WTC11 (cell line): ENCODE measurements at regions not wholly inside any gene's neighbourhood (a gene's known extent, or its start where the extent isn't known, plus 50 kb on each side); places are given as distances from the start of the nearest gene placed in this dataset.

ENCODE experiments used
- ATAC-seq: fragments of 200-7000 bp; cut with Tn5 transposase; 2 replicates; pipeline ENCODE4 v1.10.0; 2021; ENCODE audit warnings: mild to moderate bottlenecking, moderate library complexity
- CTCF ChIA-PET: fragments of 300-600 bp; sonication (Branson Sonifier 250); formaldehyde crosslinking; loops from one replicate; lab custom pipeline; 2021; ENCODE audit warnings: antibody characterized with exemption; lab: Charles Lee
- POLR2A ChIA-PET: fragments of 350-600 bp; sonication (Branson Sonifier 250); formaldehyde crosslinking; loops from one replicate; lab custom pipeline; 2021; ENCODE audit warnings: antibody characterized with exemption; lab: Charles Lee
- DNase-seq: peaks from one replicate; pipeline ENCODE4 v3.0.0; 2021; ENCODE audit warnings: low spot score
- H3K27ac Mint-ChIP-seq: 2 replicates; pipeline ENCODE4 v1.8.0; 2021; ENCODE audit warnings: mixed read lengths
- H3K27me3 Mint-ChIP-seq: 2 replicates; pipeline ENCODE4 v1.8.0; 2021; ENCODE audit warnings: low read depth, mild to moderate bottlenecking, moderate library complexity, mixed read lengths
- H3K36me3 Mint-ChIP-seq: 2 replicates; pipeline ENCODE4 v1.8.0; 2021; ENCODE audit warnings: mixed read lengths
- H3K4me1 Mint-ChIP-seq: 2 replicates; pipeline ENCODE4 v1.8.0; 2022; ENCODE audit warnings: mixed read lengths
- H3K4me3 Mint-ChIP-seq: 2 replicates; pipeline ENCODE4 v1.8.0; 2021; ENCODE audit warnings: mild to moderate bottlenecking, moderate library complexity, mixed read lengths
- H3K9me3 Mint-ChIP-seq: 2 replicates; pipeline ENCODE4 v1.8.0; 2021; ENCODE audit warnings: mixed read lengths
- E2F4 ChIP-seq: sonication (generic); formaldehyde crosslinking; IDR thresholded peaks from 2 replicates; pipeline ENCODE4 v1.8.1; 2022; ENCODE audit warnings: low read depth, mild to moderate bottlenecking, moderate library complexity, missing genetic modification reagents, borderline replicate concordance
- ERG ChIP-seq: fragments of 250-450 bp; sonication (Bioruptor Pico); IDR thresholded peaks from 2 replicates; pipeline ENCODE4 v1.8.0; 2021; ENCODE audit warnings: mild to moderate bottlenecking
- FOXP1 ChIP-seq: sonication (generic); formaldehyde crosslinking; IDR thresholded peaks from 2 replicates; pipeline ENCODE4 v1.8.0; 2022; ENCODE audit warnings: missing genetic modification reagents, mild to moderate bottlenecking, moderate library complexity, borderline replicate concordance
- HMGA2 ChIP-seq: fragments of 250-450 bp; sonication (Bioruptor Pico); IDR thresholded peaks from 2 replicates; pipeline ENCODE4 v1.4.0; 2021; ENCODE audit warnings: mild to moderate bottlenecking, moderate library complexity
- KAT7 ChIP-seq: sonication (generic); formaldehyde crosslinking; IDR thresholded peaks from 2 replicates; pipeline ENCODE4 v1.8.1; 2023; ENCODE audit warnings: missing genetic modification reagents, mild to moderate bottlenecking, borderline replicate concordance
- NR2C2 ChIP-seq: sonication (generic); formaldehyde crosslinking; IDR thresholded peaks from 2 replicates; pipeline ENCODE4 v1.8.0; 2022; ENCODE audit warnings: mild to moderate bottlenecking, missing genetic modification reagents
- SMAD4 ChIP-seq: sonication (generic); formaldehyde crosslinking; IDR thresholded peaks from 2 replicates; pipeline ENCODE4 v1.8.0; 2022; ENCODE audit warnings: mild to moderate bottlenecking, missing genetic modification reagents
- SOX15 ChIP-seq: fragments of 250-450 bp; sonication (Bioruptor Pico); IDR thresholded peaks from 2 replicates; pipeline ENCODE4 v1.9.0; 2021; ENCODE audit warnings: mild to moderate bottlenecking
- TCF7 ChIP-seq: sonication (generic); formaldehyde crosslinking; IDR thresholded peaks from 2 replicates; pipeline ENCODE4 v1.8.0; 2022; ENCODE audit warnings: mild to moderate bottlenecking, low read depth, missing genetic modification reagents, moderate library complexity
- USF1 ChIP-seq: sonication (generic); formaldehyde crosslinking; IDR thresholded peaks from 2 replicates; pipeline ENCODE4 v1.8.0; 2022; ENCODE audit warnings: mild to moderate bottlenecking, missing genetic modification reagents
- ZNF423 ChIP-seq: fragments of 250-450 bp; sonication (Bioruptor Pico); IDR thresholded peaks from 2 replicates; pipeline ENCODE4 v2.1.2; 2022; ENCODE audit warnings: mild to moderate bottlenecking, moderate library complexity
- ZNF532 ChIP-seq: fragments of 250-450 bp; sonication (Bioruptor Pico); IDR thresholded peaks from 2 replicates; pipeline ENCODE4 v1.9.0; 2021; ENCODE audit warnings: mild to moderate bottlenecking, borderline replicate concordance
- ZNF671 ChIP-seq: fragments of 250-450 bp; sonication (Bioruptor Pico); IDR thresholded peaks from 2 replicates; pipeline ENCODE4 v1.8.0; 2021; ENCODE audit warnings: mild to moderate bottlenecking
- TF ChIP-seq, protein P1 (sequence below): fragments of 250-450 bp; sonication (Bioruptor Pico); IDR thresholded peaks from 2 replicates; pipeline ENCODE4 v1.9.0; 2021; ENCODE audit warnings: mild to moderate bottlenecking
- TF ChIP-seq, protein P2 (sequence below): sonication (generic); formaldehyde crosslinking; IDR thresholded peaks from 2 replicates; pipeline ENCODE4 v1.8.1; 2022; ENCODE audit warnings: mild to moderate bottlenecking, moderate library complexity, missing genetic modification reagents
- TF ChIP-seq, protein P3 (sequence below): fragments of 250-450 bp; sonication (Bioruptor Pico); IDR thresholded peaks from 2 replicates; pipeline ENCODE4 v1.9.0; 2021; ENCODE audit warnings: mild to moderate bottlenecking

DNA sequence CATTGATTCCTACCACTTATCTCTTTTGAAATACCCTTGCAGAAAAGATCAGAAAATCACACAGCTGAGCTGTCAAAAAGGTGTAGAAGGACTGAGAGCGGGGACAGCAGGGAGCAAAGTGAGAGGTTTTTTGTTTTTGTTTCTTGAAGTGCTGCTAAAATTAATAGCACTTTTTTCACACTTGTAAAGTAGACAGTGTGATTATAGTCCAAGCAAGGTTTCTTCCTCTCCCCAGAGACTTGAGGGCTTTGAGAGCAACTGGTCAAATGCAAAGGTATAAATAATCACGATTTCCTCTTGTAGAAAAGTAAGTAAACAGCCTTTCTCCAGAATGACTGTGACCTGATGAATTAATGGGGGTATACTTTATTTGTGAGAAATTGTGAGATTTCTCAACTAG lies 326.9 kb downstream of the ZNF608 start (continued):
- no peak for TF ChIP-seq ERG (CRISPR knock-in tag)
- TF ChIP-seq SOX15 (CRISPR knock-in tag), result no peak
- TF ChIP-seq, protein P1, sequence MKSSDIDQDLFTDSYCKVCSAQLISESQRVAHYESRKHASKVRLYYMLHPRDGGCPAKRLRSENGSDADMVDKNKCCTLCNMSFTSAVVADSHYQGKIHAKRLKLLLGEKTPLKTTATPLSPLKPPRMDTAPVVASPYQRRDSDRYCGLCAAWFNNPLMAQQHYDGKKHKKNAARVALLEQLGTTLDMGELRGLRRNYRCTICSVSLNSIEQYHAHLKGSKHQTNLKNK (CRISPR knock-in tag), result no peak
- TF ChIP-seq USF1, result no peak
- no peak for TF ChIP-seq KAT7
- TF ChIP-seq, protein P2, sequence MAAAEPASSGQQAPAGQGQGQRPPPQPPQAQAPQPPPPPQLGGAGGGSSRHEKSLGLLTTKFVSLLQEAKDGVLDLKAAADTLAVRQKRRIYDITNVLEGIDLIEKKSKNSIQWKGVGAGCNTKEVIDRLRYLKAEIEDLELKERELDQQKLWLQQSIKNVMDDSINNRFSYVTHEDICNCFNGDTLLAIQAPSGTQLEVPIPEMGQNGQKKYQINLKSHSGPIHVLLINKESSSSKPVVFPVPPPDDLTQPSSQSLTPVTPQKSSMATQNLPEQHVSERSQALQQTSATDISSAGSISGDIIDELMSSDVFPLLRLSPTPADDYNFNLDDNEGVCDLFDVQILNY (CRISPR knock-in tag), result no peak
- no peak for TF ChIP-seq NR2C2 (CRISPR knock-in tag)
- TF ChIP-seq FOXP1 (CRISPR knock-in tag), result no peak
- TF ChIP-seq, protein P3, sequence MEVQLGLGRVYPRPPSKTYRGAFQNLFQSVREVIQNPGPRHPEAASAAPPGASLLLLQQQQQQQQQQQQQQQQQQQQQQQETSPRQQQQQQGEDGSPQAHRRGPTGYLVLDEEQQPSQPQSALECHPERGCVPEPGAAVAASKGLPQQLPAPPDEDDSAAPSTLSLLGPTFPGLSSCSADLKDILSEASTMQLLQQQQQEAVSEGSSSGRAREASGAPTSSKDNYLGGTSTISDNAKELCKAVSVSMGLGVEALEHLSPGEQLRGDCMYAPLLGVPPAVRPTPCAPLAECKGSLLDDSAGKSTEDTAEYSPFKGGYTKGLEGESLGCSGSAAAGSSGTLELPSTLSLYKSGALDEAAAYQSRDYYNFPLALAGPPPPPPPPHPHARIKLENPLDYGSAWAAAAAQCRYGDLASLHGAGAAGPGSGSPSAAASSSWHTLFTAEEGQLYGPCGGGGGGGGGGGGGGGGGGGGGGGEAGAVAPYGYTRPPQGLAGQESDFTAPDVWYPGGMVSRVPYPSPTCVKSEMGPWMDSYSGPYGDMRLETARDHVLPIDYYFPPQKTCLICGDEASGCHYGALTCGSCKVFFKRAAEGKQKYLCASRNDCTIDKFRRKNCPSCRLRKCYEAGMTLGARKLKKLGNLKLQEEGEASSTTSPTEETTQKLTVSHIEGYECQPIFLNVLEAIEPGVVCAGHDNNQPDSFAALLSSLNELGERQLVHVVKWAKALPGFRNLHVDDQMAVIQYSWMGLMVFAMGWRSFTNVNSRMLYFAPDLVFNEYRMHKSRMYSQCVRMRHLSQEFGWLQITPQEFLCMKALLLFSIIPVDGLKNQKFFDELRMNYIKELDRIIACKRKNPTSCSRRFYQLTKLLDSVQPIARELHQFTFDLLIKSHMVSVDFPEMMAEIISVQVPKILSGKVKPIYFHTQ, result no peak
- no peak for TF ChIP-seq TCF7 (CRISPR knock-in tag)

DNA sequence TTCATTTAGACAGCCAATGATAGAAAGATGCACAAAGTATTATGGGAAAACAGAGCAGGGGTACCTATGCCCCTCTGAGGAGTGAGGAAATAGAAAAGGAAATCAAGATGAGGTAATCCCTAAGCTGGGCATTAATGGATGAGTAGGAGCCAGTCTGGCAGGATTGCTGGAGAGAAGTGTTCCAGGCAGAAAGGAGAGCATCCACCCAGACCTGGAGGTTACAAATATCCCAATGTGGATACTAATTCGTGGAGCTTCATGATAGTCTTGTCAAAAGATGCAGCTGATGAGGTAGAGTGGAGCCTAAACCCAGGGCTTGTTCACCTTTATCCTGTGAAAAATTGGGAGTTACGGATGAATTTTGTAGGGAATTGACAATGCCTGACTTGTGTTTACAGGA lies 328.0 kb downstream of the ZNF608 start:
- Mint-ChIP-seq H3K4me1 (no peaks in the 10 kb centered on the region), H3K27ac (no peak overlapping the region), H3K9me3 (peaks cover 27% of the 10 kb centered on the region), H3K27me3 (no peaks in the 10 kb centered on the region; the same call in 1 of the 2 replicates), H3K36me3 (peaks cover 21% of the 10 kb centered on the region), H3K4me3 (no peak overlapping the region)
- ATAC-seq (no peak), DNase-seq (no peak)
- ChIA-PET CTCF (no interaction called here), POLR2A (no interaction called here)
- TF ChIP-seq E2F4 (CRISPR knock-in tag) (no peak), SMAD4 (CRISPR knock-in tag) (no peak), ZNF671 (no peak), ZNF532 (CRISPR knock-in tag) (no peak), ZNF423 (CRISPR knock-in tag) (no peak), HMGA2 (CRISPR knock-in tag) (no peak)
